ENCODE measurements at regions not wholly inside any gene's neighbourhood (a gene's known extent, or its start where the extent isn't known, plus 50 kb on each side); places are given as distances from the start of the nearest gene placed in this dataset.

- no peak for DNase-seq
- intact Hi-C loops (cut with DNase I): no loop called here
Measured at GRCh38 chr7:46900312-46901263, 681.3 kb downstream of the TNS3 start.

DNA sequence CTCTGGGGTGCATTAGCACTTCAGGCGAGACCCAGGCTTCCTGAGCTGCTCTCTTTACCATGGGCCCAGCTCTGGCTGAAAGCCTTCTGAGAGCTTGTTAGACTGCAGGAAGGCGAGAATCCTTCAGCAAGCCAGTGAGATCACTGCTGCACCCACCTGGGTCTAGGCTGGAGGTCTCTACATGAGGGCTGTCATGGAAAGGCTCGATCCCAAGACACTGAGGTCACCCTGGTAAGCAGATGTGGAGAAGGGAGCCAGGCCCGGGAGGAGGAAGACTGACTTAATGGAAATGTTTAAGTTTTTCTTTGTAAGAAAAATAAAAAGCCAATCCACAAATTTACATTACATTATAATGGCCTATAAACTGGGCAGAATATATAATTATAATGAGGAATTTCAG is 684.5 kb downstream of the TNS3 start:
- intact Hi-C loops (cut with DNase I): no loop called here
- no peak for DNase-seq

DNA sequence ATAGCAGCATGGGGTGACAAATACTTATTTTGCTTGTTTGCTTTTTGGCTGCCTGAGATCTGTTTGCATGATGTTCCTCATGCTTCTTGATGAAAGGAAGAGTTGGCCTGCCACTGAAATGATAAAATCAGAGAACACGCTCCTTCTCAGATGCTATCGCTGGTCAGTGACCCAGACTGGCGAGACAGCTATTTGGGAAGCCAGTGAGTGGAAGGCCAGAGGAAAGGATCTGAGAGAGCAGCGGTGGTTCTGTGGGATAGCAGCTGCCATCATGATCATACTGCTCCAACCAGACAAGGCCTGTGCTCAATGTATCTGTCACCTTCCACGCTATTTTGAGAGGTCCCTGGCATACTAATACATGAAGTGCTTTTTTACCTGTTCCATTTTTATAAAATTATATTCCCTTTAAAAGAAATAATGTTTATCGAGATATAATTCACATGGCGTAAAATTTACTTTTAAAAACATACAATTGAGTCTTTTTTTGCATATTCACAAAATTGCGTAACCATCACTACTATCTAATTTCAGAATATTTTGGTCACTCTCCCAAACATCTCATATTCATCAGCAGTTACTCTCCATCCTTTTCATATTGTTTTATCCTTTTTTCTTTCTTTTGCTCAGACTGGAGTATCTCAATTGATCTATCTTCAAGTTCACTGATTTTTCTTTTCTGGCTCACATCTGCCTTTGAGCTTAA is 695.1 kb downstream of the TNS3 start:
- intact Hi-C loops (cut with DNase I): no loop called here
- DNase-seq: no peak

- no peak for DNase-seq
Measured at GRCh38 chr7:46885167-46885566, 696.7 kb downstream of the TNS3 start.

DNA sequence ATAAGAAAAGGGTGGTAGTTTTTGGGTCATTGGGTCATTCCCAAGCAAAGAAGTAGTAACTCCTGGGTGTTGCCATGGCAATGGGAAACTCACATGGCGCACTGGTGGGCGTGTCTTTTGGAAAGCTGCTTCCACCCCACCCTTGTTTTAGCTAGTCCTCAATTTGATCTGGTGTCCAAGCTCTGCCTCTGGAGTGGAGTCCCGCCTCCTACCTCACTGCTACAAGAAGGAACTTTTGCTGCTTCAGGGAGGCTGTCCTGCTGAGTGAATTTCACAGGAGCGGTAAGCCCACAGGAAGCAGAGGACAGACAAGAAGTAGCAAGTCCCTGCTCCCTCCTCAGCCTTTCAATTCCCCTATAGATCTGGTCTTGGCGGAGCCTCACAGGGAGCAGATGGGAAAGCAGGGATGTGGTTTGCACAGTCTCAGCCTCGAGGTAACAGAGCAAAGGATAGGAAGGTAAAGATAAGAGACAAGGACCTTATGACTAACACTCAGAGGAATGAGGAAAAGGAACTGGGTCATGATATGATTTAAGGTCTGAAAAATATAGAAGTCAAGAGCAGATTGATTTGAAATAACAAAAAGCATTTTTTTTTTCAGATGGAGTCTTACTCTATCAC is 700.3 kb downstream of the TNS3 start:
- no peak for DNase-seq
- intact Hi-C loops (cut with DNase I): no loop called here

More at GRCh38 chr7:46885167-46885566, 696.7 kb downstream of the TNS3 start:
- intact Hi-C loops (cut with DNase I): no loop called here

GRCh38 chr7:46880508-46881196 is 701.3 kb downstream of the TNS3 start:
- no peak for DNase-seq
- intact Hi-C loops (cut with DNase I): no loop called here

- DNase-seq: no peak
- intact Hi-C loops (cut with DNase I): no loop called here
Measured at GRCh38 chr7:46879783-46880182, 702.1 kb downstream of the TNS3 start.

GRCh38 chr7:46871516-46871915 is 710.4 kb downstream of the TNS3 start:
- no peak for DNase-seq
- intact Hi-C loops (cut with DNase I): no loop called here

DNA sequence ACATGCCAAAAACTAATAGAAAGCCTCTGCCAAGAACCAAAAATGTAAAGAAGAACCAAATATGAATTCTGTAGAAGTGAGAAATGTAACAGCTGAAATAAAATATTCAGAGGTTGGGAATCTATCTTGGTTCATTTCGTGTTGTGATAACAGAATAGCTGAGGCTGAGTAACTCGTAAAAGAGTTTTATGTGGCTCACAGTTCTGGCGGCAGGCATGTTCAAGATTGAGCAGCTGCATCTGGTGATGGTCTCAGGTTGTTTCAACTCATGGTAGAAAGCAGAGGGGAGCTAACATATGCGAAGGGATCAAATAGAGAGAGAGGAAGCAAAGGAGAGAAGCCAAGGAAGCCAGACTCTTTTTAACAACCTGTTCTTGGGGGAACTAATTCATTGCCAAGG is 717.2 kb downstream of the TNS3 start:
- intact Hi-C loops (cut with DNase I): no loop called here
- DNase-seq: no peak

DNA sequence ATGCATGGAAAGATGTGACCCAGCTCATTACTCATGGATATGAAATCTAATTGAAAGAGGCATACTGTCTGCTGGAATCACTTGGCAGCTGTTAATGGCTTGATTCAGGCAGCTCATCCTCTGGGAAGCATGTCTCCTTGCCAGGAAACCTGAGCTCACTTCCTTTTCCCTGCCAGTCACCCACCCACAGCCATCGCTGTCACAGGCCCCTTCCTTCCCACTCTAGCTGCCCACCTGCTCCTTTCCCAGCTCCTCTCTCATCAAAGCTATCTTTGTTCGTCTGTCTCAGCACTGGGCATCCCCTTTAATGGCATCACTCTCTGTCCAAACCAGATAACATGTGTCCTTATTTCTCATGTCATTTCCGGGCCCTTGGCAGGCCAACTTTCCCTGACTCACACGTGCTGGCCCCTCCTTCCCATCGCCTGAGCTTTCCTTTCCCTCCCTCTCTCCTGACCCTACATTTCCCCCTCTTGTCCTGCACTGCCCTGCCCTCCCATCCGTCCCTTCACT is 721.9 kb downstream of the TNS3 start:
- intact Hi-C loops (cut with DNase I): no loop called here
- peak in 4 of 10 donors; percentile 24 to 87 (median 50) for DNase-seq

GRCh38 chr7:46855851-46856250 is 726.1 kb downstream of the TNS3 start:
- intact Hi-C loops (cut with DNase I): no loop called here
- DNase-seq: no peak

GRCh38 chr7:46854958-46855473 is 726.9 kb downstream of the TNS3 start:
- intact Hi-C loops (cut with DNase I): no loop called here

GRCh38 chr7:46853451-46853850 is 728.5 kb downstream of the TNS3 start:
- DNase-seq: no peak
- intact Hi-C loops (cut with DNase I): no loop called here

More at GRCh38 chr7:46854958-46855473, 726.9 kb downstream of the TNS3 start:
- DNase-seq: no peak

- DNase-seq: no peak
- intact Hi-C loops (cut with DNase I): no loop called here
Measured at GRCh38 chr7:46852795-46853194, 729.1 kb downstream of the TNS3 start.

GRCh38 chr7:46850563-46851330 is 731.2 kb downstream of the TNS3 start:
- no peak for DNase-seq
- intact Hi-C loops (cut with DNase I): no loop called here

DNA sequence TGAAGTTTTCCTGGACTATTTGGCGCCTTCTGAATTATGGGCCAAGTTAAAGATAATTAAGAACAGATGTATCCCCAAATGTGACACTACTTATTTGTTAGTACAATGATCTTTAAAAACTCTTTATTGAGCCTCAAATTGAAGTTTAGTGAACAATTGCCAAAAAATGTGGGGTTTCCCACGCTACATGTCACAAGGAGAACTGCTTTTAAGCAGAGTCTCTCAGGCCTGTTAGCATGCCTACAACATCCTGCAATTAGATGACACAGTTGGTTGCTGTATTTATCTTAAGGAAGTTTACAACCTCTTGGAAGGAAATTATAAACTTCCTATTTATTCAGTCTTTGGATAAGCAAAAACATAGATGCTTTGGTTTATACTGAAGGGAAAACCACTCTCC is 733.0 kb downstream of the TNS3 start:
- no peak for DNase-seq

DNA sequence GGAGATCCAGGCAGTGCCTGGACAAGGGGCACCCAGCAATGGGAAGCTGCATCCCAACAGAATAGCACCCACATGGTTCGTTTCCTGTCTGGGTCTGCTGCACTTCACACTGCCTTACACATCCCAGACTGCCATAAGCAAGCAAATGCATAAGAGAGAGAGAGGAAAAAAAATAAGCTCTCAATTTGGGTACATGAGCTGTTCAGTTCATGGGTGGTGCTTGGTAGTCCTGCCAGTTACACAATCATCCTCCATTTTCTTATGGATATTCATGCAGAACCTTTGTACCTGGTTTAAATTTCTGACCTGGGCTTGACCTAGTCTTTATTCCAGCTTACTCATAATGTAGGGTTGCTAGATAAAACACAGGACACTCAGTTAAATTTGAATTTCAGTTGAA is 733.6 kb downstream of the TNS3 start:
- DNase-seq: no peak
- intact Hi-C loops (cut with DNase I): no loop called here

More for the DNA sequence above, 733.0 kb downstream of the TNS3 start:
- intact Hi-C loops (cut with DNase I): no loop called here

DNA sequence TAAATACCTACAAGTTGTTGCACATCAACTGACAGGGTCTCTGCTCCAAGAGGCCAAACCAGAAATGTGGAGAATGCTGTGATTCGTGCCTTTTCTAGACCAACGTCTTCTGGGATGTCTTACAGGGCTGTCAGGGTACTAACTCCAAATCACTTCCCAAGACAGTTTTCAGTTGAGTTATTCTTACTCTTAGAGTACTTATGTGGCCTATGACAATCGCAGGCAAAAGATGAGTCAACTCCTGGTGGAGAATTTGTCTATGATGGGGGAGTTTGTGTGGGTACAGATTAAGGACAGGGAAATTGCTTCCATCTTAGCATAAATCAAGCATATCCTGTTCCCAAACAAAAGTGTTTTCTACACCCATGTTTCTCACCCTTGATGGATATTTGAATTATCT is 734.8 kb downstream of the TNS3 start:
- DNase-seq: no peak
- intact Hi-C loops (cut with DNase I): no loop called here

GRCh38 chr7:46844486-46844885 is 737.4 kb downstream of the TNS3 start:
- intact Hi-C loops (cut with DNase I): no loop called here

More at GRCh38 chr7:46844486-46844885, 737.4 kb downstream of the TNS3 start:
- DNase-seq: no peak
